ENCODE measurements at regions not wholly inside any gene's neighbourhood (a gene's known extent, or its start where the extent isn't known, plus 50 kb on each side); places are given as distances from the start of the nearest gene placed in this dataset.
A peak's percentile ranks its signal among the peaks of the same experiment; 100 is the strongest.

- TF ChIP-seq CTCF (IDR thresholded peaks at IDR 0.05; ENCODE audit: insufficient read depth, low read depth, low read length) = no peak
- no peak for DNase-seq (ENCODE audit: low read depth)
- no peak overlapping the region for H3K4me3 ChIP-seq (ENCODE audit: low read depth, low read length)
These were observed 147.3 kb downstream of the TLR5 start for GRCh38 chr1:222995620-222996309.

- TF ChIP-seq CTCF (IDR thresholded peaks at IDR 0.05; ENCODE audit: insufficient read depth, low read depth, low read length) = no peak
- no peak overlapping the region for H3K4me3 ChIP-seq (ENCODE audit: low read depth, low read length)
- no peak for DNase-seq (ENCODE audit: low read depth)
These were observed 146.6 kb downstream of the TLR5 start for GRCh38 chr1:222996310-222996975.

- no peak for TF ChIP-seq CTCF (IDR thresholded peaks at IDR 0.05; ENCODE audit: insufficient read depth, low read depth, low read length)
- no peak for DNase-seq (ENCODE audit: low read depth)
- no peak overlapping the region for H3K4me3 ChIP-seq (ENCODE audit: low read depth, low read length)
These were observed 142.4 kb downstream of the TLR5 start for GRCh38 chr1:223000632-223001031.

- no peak overlapping the region for H3K4me3 ChIP-seq (ENCODE audit: low read depth, low read length)
- peak; percentile 48 for TF ChIP-seq CTCF (IDR thresholded peaks at IDR 0.05; ENCODE audit: insufficient read depth, low read depth, low read length)
- DNase-seq (ENCODE audit: low read depth) = no peak
These were observed 141.1 kb downstream of the TLR5 start for GRCh38 chr1:223001653-223002634.

- no peak overlapping the region for H3K4me3 ChIP-seq (ENCODE audit: low read depth, low read length)
- no peak for DNase-seq (ENCODE audit: low read depth)
- no peak for TF ChIP-seq CTCF (IDR thresholded peaks at IDR 0.05; ENCODE audit: insufficient read depth, low read depth, low read length)
These were observed 139.5 kb downstream of the TLR5 start for GRCh38 chr1:223003549-223003948.

- no peak for TF ChIP-seq CTCF (IDR thresholded peaks at IDR 0.05; ENCODE audit: insufficient read depth, low read depth, low read length)
- DNase-seq (ENCODE audit: low read depth) = no peak
These were observed 136.7 kb downstream of the TLR5 start for GRCh38 chr1:223006371-223006770.

More at GRCh38 chr1:223006371-223006770, 136.7 kb downstream of the TLR5 start:
- H3K4me3 ChIP-seq (ENCODE audit: low read depth, low read length) = no peak overlapping the region
